ENCODE measurements at regions not wholly inside any gene's neighbourhood (a gene's known extent, or its start where the extent isn't known, plus 50 kb on each side); places are given as distances from the start of the nearest gene placed in this dataset.

DNA sequence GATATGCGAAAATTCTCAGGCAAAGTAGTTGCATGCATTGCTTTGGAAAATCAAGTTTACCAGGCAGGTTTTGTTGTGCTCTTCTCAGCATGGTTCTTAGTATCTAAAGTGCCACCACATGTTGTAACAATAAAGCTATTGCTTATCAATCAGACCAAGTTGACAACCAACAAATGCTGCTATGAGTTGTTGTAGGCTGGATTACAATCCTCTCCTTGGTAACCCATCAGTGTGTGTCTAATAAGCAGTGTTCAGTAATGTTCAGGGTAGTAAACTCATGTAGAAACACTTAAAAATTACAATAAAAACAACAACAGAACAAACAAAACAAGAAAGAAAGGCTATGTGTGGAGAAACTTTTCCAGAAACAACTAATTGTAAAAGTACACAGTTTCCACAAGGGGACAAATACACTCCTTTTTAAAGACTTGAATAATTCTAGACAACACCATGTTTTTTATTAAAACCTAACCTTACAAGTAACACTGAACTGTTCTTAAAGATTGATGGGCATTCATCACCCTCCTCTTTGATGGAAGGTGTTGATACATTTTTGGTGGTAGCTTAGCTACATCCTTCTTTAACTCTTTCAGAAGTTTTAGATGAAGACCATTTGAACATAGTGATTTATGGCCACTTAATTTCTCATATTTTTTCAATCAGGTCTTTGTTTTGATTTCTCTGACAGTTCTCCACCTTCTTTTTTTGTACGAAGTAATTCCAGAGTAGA lies 370.9 kb upstream of the SEMA3A start:
- DNase-seq (no peak), ATAC-seq (no peak)
- no peaks in the 10 kb centered on the region for H3K4me1 ChIP-seq
- intact Hi-C loops (cut with DNase I): no loop called here
- 77 to 83% (median 81%) methylated on average over 2 of the region's 2 CpGs for WGBS, 4 donors
- H3K27me3 ChIP-seq: no peaks in the 10 kb centered on the region
- no peak overlapping the region for H3K4me3 ChIP-seq
- no peaks in the 10 kb centered on the region for H3K9me3 ChIP-seq
- TF ChIP-seq, protein P1, sequence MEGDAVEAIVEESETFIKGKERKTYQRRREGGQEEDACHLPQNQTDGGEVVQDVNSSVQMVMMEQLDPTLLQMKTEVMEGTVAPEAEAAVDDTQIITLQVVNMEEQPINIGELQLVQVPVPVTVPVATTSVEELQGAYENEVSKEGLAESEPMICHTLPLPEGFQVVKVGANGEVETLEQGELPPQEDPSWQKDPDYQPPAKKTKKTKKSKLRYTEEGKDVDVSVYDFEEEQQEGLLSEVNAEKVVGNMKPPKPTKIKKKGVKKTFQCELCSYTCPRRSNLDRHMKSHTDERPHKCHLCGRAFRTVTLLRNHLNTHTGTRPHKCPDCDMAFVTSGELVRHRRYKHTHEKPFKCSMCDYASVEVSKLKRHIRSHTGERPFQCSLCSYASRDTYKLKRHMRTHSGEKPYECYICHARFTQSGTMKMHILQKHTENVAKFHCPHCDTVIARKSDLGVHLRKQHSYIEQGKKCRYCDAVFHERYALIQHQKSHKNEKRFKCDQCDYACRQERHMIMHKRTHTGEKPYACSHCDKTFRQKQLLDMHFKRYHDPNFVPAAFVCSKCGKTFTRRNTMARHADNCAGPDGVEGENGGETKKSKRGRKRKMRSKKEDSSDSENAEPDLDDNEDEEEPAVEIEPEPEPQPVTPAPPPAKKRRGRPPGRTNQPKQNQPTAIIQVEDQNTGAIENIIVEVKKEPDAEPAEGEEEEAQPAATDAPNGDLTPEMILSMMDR (IDR thresholded peaks at IDR 0.05): no peak
- TF ChIP-seq POLR2A (IDR thresholded peaks at IDR 0.05): no peak
- no peaks in the 10 kb centered on the region for H3K36me3 ChIP-seq
- H3K27ac ChIP-seq: no peak overlapping the region

DNA sequence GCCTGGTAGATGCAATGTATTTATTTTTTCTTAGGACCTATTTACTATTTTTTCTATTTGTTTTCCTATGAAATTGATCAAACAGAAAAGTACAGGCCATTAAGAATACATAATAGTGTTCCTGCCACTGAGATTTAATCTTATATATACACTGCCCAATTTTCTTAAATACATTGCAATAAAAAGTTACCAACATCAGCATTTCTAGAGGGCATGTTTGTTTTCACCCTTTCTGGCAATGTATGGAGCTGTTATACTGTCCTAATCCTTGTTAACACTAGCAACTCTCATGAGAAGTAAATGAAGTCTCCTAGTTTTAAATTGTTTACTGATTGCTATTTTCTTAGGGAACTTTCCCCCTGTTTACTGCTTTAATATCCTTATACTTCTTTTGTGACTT lies 359.1 kb upstream of the SEMA3A start:
- ATAC-seq: no peak
- Histone ChIP-seq H3K9me3 (peaks cover 0 to 32% (median 12%) of the 10 kb centered on the region in 12 donors), H3K36me3 (no peaks in the 10 kb centered on the region), H3K4me3 (no peak overlapping the region), H3K27me3 (no peaks in the 10 kb centered on the region), H3K4me1 (no peaks in the 10 kb centered on the region), H3K27ac (no peak overlapping the region)
- DNase-seq: no peak
- TF ChIP-seq, protein P1 (IDR thresholded peaks at IDR 0.05): no peak
- no peak for TF ChIP-seq POLR2A (IDR thresholded peaks at IDR 0.05)
- intact Hi-C loops (cut with DNase I): no loop called here

DNA sequence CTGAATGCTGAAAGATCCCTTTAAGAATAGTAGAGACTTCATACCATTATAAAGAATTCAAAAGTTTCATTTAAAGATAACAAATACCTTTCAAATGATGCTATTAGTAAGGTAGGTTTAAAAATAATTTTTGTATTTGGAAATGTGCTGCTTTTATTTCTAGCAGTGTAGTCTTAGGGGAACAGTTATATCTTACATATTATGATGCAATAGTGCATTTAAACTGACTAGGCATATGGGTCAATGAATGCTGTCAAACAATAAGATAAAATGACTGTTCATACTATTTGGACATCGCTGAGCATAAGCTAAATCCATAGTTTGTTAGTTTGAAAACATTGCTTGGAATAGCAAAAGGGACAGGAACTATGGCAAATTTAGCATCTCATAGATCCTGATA lies 354.8 kb upstream of the SEMA3A start:
- H3K27ac ChIP-seq: no peak overlapping the region
- intact Hi-C loops (cut with DNase I): no loop called here
- TF ChIP-seq POLR2A (IDR thresholded peaks at IDR 0.05): no peak
- TF ChIP-seq, protein P1 (IDR thresholded peaks at IDR 0.05): no peak
- no peaks in the 10 kb centered on the region for H3K36me3 ChIP-seq
- H3K4me3 ChIP-seq: no peak overlapping the region
- no peaks in the 10 kb centered on the region for H3K9me3 ChIP-seq
- 0 to 69% (median 0%) methylated on average over 1 of the region's 1 CpG for WGBS, 4 donors
- ATAC-seq (no peak), DNase-seq (no peak)
- no peaks in the 10 kb centered on the region for H3K27me3 ChIP-seq
- H3K4me1 ChIP-seq: no peaks in the 10 kb centered on the region

DNA sequence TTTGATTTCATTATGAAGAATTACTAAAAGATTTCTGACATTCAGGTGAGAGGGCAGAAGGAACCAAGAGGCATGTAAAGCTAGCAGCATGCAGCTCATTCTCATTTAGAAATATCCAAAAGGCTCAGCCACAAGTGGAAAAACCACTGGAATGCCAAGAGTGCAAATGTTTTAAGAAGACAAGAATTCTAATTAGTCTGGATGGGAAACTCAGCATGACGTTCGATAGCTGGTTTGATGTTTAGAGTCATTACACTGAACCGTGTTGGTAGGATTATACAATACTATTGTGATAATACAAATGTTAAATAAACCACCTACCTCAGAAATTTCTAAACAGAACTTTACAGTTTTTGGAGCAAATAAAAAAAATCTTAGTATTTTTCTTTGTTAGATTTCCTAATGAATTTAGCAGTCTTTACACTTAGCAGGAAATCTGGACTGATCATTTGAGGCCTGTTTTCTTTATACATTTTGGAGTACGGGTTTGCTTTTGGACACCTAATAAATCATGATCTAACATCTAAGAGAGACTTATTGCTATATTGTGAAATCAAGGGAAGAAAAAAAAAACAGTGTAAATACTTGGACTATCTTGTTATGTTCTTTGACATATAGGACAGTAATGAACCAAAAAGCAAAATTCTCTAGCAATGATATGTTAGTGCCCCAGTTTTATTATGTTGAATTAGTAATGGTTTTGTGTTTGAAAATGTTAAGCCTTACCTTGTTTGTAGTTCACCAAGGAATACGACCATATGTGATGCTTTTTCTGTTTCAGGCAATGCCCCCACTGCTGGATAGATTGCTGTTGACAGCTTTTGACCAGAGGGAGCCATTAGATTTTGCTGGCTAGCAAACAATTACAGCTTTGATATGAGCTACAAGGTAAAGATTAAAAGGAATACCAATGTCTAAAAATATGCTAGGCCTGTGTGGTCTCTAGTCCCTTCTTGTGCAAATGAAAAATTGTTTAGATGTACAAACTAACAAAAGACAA lies 354.1 kb upstream of the SEMA3A start:
- ATAC-seq (no peak), DNase-seq (no peak)
- H3K36me3 ChIP-seq: no peaks in the 10 kb centered on the region
- H3K27ac ChIP-seq: no peak overlapping the region
- no peak overlapping the region for H3K4me3 ChIP-seq
- H3K27me3 ChIP-seq: no peaks in the 10 kb centered on the region
- no peaks in the 10 kb centered on the region for H3K9me3 ChIP-seq
- no peaks in the 10 kb centered on the region for H3K4me1 ChIP-seq
- intact Hi-C loops (cut with DNase I): no loop called here
- 32 to 46% (median 42%) methylated on average over 5 of the region's 5 CpGs for whole genome bisulfite sequencing, 4 donors
- no peak for TF ChIP-seq POLR2A (IDR thresholded peaks at IDR 0.05)
- TF ChIP-seq, protein P1 (IDR thresholded peaks at IDR 0.05): no peak
